Gastrocnemius medialis (tissue), 4 donors: ENCODE measurements at regions not wholly inside any gene's neighbourhood (a gene's known extent, or its start where the extent isn't known, plus 50 kb on each side); places are given as distances from the start of the nearest gene placed in this dataset.

ENCODE experiments used
- CTCF ChIP-seq, 5 experiments: fragments of 450-650 bp in 3 of 5; fragments of 200-600 bp in 2 of 5; sonication (generic) in 2 of 5; IDR thresholded peaks in 4 of 5; conservative IDR thresholded peaks in 1 of 5; 1 replicate in 4 of 5; 2 replicates in 1 of 5; pipeline ENCODE4 v1.5.1; 2016 to 2019; ENCODE audit warnings: antibody characterized with exemption in 5 of 5, mild to moderate bottlenecking in 3 of 5, moderate library complexity in 3 of 5
- POLR2A ChIP-seq, 2 donors: fragments of 450-650 bp; IDR thresholded peaks; one replicate each; pipeline ENCODE4 v1.6.1; 2017; ENCODE audit warnings: antibody characterized with exemption in 2 of 2, mild to moderate bottlenecking in 2 of 2, moderate library complexity in 2 of 2

- TF ChIP-seq CTCF (IDR thresholded peaks at IDR 0.05 in 4 of 5, conservative IDR thresholded peaks at IDR 0.05 in 1 of 5) (no peak), POLR2A (IDR thresholded peaks at IDR 0.05) (no peak)
Measured at GRCh38 chr1:58943776-58944175, 159.9 kb upstream of the JUN start.
